ENCODE measurements at regions not wholly inside any gene's neighbourhood (a gene's known extent, or its start where the extent isn't known, plus 50 kb on each side); places are given as distances from the start of the nearest gene placed in this dataset.

DNA sequence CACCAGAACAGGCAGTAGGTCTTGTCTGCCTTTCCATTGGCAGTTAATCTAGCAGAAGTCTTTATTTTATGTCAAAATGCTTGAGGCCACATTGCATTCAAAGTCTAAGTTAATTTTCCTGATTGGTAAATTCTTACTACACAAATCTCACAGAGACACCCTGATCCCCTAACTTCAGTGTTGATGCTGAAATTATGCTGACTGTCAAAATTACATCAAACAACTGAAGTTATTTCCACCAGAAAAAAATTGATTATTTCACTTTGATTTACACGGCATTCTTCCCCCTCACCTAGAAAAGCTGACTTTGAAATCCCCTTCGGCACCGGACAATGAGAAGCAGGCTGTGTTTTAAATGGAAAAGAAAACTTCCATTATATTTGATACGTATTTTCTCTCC is 99.1 kb downstream of the MAF start:
- ATAC-seq (ENCODE audit: low read depth) = no peak
- ChIA-PET CTCF (interaction anchor here (0.8 kb wide), 1 partner anchor 1473 kb away, joined by 3 read pairs; no protein-coding TSS in a partner anchor), POLR2A (no interaction called here)
- TF ChIP-seq, protein P1, sequence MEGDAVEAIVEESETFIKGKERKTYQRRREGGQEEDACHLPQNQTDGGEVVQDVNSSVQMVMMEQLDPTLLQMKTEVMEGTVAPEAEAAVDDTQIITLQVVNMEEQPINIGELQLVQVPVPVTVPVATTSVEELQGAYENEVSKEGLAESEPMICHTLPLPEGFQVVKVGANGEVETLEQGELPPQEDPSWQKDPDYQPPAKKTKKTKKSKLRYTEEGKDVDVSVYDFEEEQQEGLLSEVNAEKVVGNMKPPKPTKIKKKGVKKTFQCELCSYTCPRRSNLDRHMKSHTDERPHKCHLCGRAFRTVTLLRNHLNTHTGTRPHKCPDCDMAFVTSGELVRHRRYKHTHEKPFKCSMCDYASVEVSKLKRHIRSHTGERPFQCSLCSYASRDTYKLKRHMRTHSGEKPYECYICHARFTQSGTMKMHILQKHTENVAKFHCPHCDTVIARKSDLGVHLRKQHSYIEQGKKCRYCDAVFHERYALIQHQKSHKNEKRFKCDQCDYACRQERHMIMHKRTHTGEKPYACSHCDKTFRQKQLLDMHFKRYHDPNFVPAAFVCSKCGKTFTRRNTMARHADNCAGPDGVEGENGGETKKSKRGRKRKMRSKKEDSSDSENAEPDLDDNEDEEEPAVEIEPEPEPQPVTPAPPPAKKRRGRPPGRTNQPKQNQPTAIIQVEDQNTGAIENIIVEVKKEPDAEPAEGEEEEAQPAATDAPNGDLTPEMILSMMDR (IDR thresholded peaks at IDR 0.05) = no peak
- Mint-ChIP-seq H3K36me3 (ENCODE audit: low read depth) (no peaks in the 10 kb centered on the region), H3K4me1 (no peaks in the 10 kb centered on the region), H3K27ac (no peak overlapping the region), H3K4me3 (no peak overlapping the region), H3K9me3 (peaks cover 5% of the 10 kb centered on the region), H3K27me3 (peaks cover 4% of the 10 kb centered on the region)
- intact Hi-C loops (cut with micrococcal nuclease) = no loop called here
- DNase-seq = no peak

- ATAC-seq (ENCODE audit: low read depth) (no peak), DNase-seq (no peak)
- POLR2A ChIA-PET = no interaction called here
- intact Hi-C loops (cut with micrococcal nuclease) = no loop called here
- Mint-ChIP-seq H3K4me3 (no peak overlapping the region), H3K36me3 (ENCODE audit: low read depth) (no peaks in the 10 kb centered on the region), H3K27ac (no peak overlapping the region), H3K9me3 (peaks cover 5% of the 10 kb centered on the region), H3K27me3 (peaks cover 4% of the 10 kb centered on the region), H3K4me1 (no peaks in the 10 kb centered on the region)
- CTCF ChIA-PET = interaction anchor here (0.8 kb wide), 1 partner anchor 1474 kb away, joined by 3 read pairs; no protein-coding TSS in a partner anchor
- TF ChIP-seq, protein P1 (IDR thresholded peaks at IDR 0.05) = no peak
Observed at GRCh38 chr16:79500866-79501265, 99.7 kb downstream of the MAF start.

GRCh38 chr16:79500286-79500685 is 100.3 kb downstream of the MAF start:
- CTCF ChIA-PET = no interaction called here
- Mint-ChIP-seq H3K4me3 (no peak overlapping the region), H3K9me3 (peaks cover 5% of the 10 kb centered on the region), H3K4me1 (no peaks in the 10 kb centered on the region), H3K27ac (no peak overlapping the region), H3K36me3 (ENCODE audit: low read depth) (no peaks in the 10 kb centered on the region), H3K27me3 (peaks cover 4% of the 10 kb centered on the region)
- DNase-seq = no peak
- POLR2A ChIA-PET = no interaction called here
- ATAC-seq (ENCODE audit: low read depth) = no peak
- TF ChIP-seq, protein P1 (IDR thresholded peaks at IDR 0.05) = no peak
- intact Hi-C loops (cut with micrococcal nuclease) = no loop called here

GRCh38 chr16:79498928-79499327 is 101.6 kb downstream of the MAF start:
- no peaks in the 10 kb centered on the region for H3K36me3 Mint-ChIP-seq (ENCODE audit: low read depth)
- H3K4me3 Mint-ChIP-seq = no peak overlapping the region
- peaks cover 2% of the 10 kb centered on the region for H3K27me3 Mint-ChIP-seq
- CTCF ChIA-PET = no interaction called here
- no peak for DNase-seq
- intact Hi-C loops (cut with micrococcal nuclease) = no loop called here
- TF ChIP-seq, protein P1 (IDR thresholded peaks at IDR 0.05) = no peak
- no peaks in the 10 kb centered on the region for H3K4me1 Mint-ChIP-seq
- ATAC-seq (ENCODE audit: low read depth) = no peak
- POLR2A ChIA-PET = no interaction called here
- H3K9me3 Mint-ChIP-seq = peaks cover 2% of the 10 kb centered on the region
- no peak overlapping the region for H3K27ac Mint-ChIP-seq

GRCh38 chr16:79497606-79498350 is 102.8 kb downstream of the MAF start:
- Mint-ChIP-seq H3K27me3 (peaks cover 2% of the 10 kb centered on the region), H3K27ac (no peak overlapping the region)
- CTCF ChIA-PET = no interaction called here

More at GRCh38 chr16:79497606-79498350, 102.8 kb downstream of the MAF start:
- H3K9me3 Mint-ChIP-seq = peaks cover 2% of the 10 kb centered on the region
- H3K36me3 Mint-ChIP-seq (ENCODE audit: low read depth) = no peaks in the 10 kb centered on the region
- intact Hi-C loops (cut with micrococcal nuclease) = no loop called here
- no peak for ATAC-seq (ENCODE audit: low read depth)
- TF ChIP-seq, protein P1 (IDR thresholded peaks at IDR 0.05) = no peak
- DNase-seq = no peak
- H3K4me3 Mint-ChIP-seq = no peak overlapping the region
- H3K4me1 Mint-ChIP-seq = no peaks in the 10 kb centered on the region
- POLR2A ChIA-PET = no interaction called here
